Astrocyte (in vitro differentiated cells and primary cell): ENCODE measurements at regions not wholly inside any gene's neighbourhood (a gene's known extent, or its start where the extent isn't known, plus 50 kb on each side); places are given as distances from the start of the nearest gene placed in this dataset.

Experiments
- DNase-seq: peaks from one replicate; pipeline ENCODE4 v3.0.0-alpha.2; 2010; ENCODE audit warnings: low read depth
- FAIRE-seq: peaks from 2 replicates; lab custom pipeline; 2011; peaks lifted over from hg19 to GRCh38; lab: Jason Lieb, UNC
- H2AFZ ChIP-seq: 2 replicates; pipeline ENCODE4 v1.6.0; 2012; ENCODE audit warnings: low read depth, low read length, inconsistent platforms
- H3K27ac ChIP-seq: 2 replicates; pipeline ENCODE4 v1.5.1; 2011; ENCODE audit warnings: low read depth, low read length, inconsistent platforms
- H3K27me3 ChIP-seq: 2 replicates; pipeline ENCODE4 v1.6.0; 2011; ENCODE audit warnings: low read length, inconsistent platforms; ENCODE audit not compliant: insufficient read depth
- H3K36me3 ChIP-seq: 2 replicates; pipeline ENCODE4 v1.5.1; 2011; ENCODE audit warnings: low read length, inconsistent platforms; ENCODE audit not compliant: insufficient read depth
- H3K4me1 ChIP-seq: 2 replicates; pipeline ENCODE4 v1.5.1; 2011; ENCODE audit warnings: low read length, inconsistent platforms; ENCODE audit not compliant: insufficient read depth
- H3K4me2 ChIP-seq: 2 replicates; pipeline ENCODE4 v1.6.0; 2012; ENCODE audit warnings: low read length, inconsistent platforms
- H3K4me3 ChIP-seq: 2 replicates; pipeline ENCODE4 v1.5.1; 2011; ENCODE audit warnings: low read depth, mild to moderate bottlenecking, low read length, inconsistent platforms; ENCODE audit not compliant: insufficient read depth
- H3K79me2 ChIP-seq: 2 replicates; pipeline ENCODE4 v1.6.0; 2012; ENCODE audit warnings: mild to moderate bottlenecking, low read length, inconsistent platforms; ENCODE audit not compliant: insufficient read depth
- H3K9ac ChIP-seq: 2 replicates; pipeline ENCODE4 v1.6.0; 2012; ENCODE audit warnings: mild to moderate bottlenecking, low read length, inconsistent platforms
- H3K9me3 ChIP-seq: 2 replicates; pipeline ENCODE4 v1.5.1; 2012; ENCODE audit warnings: low read depth, mild to moderate bottlenecking, low read length, inconsistent platforms; ENCODE audit not compliant: insufficient read depth
- H4K20me1 ChIP-seq: 2 replicates; pipeline ENCODE4 v1.6.0; 2012; ENCODE audit warnings: low read length, inconsistent platforms; ENCODE audit not compliant: insufficient read depth
- H3K27ac Mint-ChIP-seq: one replicate; pipeline ENCODE4 v1.8.0; 2021; ENCODE audit warnings: mild to moderate bottlenecking, mixed read lengths; ENCODE audit not compliant: unreplicated experiment
- H3K27me3 Mint-ChIP-seq: one replicate; pipeline ENCODE4 v1.8.0; 2021; ENCODE audit warnings: low read depth, mixed read lengths; ENCODE audit not compliant: unreplicated experiment
- H3K36me3 Mint-ChIP-seq: one replicate; pipeline ENCODE4 v1.8.0; 2021; ENCODE audit warnings: low read depth, mixed read lengths; ENCODE audit not compliant: unreplicated experiment
- H3K4me1 Mint-ChIP-seq: one replicate; pipeline ENCODE4 v1.8.0; 2021; ENCODE audit warnings: low read depth, mixed read lengths; ENCODE audit not compliant: unreplicated experiment
- H3K4me3 Mint-ChIP-seq: one replicate; pipeline ENCODE4 v1.8.0; 2021; ENCODE audit warnings: mild to moderate bottlenecking, moderate library complexity, mixed read lengths; ENCODE audit not compliant: unreplicated experiment
- H3K9me3 Mint-ChIP-seq: one replicate; pipeline ENCODE4 v1.8.0; 2021; ENCODE audit warnings: mild to moderate bottlenecking, mixed read lengths; ENCODE audit not compliant: unreplicated experiment
- EZH2 ChIP-seq: IDR thresholded peaks from 2 replicates; pipeline ENCODE4 v1.6.1; 2012; ENCODE audit warnings: mild to moderate bottlenecking, low read length, inconsistent platforms; ENCODE audit not compliant: insufficient read depth
- TF ChIP-seq, protein P1 (sequence below): IDR thresholded peaks from 2 replicates; pipeline ENCODE4 v1.5.1; 2011; ENCODE audit warnings: low read depth, mild to moderate bottlenecking, inconsistent platforms, low read length, moderate library complexity; ENCODE audit not compliant: insufficient read depth

DNA sequence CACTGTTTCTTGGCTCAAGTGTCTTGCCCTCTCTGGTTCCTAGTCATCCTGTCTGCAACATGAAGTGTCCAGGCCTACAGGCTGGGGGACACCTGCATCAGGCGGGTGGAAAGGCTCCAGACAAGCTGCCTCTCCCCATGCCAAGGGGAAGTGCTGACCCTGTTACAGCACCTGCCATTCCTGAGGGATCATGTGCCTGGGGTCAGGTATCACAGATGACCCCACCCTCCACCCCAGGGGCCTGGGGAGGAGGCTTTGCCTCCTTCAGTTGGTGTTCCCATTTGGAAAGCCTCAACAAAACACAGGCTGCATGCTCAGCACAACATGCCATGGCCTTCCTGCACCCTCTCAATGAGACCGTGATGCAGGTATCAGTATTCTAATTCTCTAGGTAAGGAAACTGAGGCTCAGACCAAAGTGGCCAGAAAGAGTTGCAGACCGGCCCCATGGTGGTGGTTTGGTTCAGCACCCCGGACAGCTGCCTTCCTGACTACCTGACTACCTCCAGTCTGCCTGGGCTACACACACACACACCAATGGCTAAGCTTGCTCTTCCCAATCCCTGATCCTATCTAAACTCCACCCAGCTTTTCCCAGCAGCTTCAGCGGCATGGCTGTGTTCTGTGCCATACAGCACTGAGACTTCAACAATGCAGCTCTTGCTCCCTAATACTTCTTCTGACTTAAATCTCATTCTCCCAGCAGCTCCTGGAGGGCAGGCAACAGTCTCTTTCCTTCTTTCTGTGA lies 69.7 kb upstream of the LINGO1 start:
- FAIRE-seq (no peak), DNase-seq (peak; percentile 14)
- Histone ChIP-seq H3K36me3 (no peaks in the 10 kb centered on the region), H4K20me1 (peaks cover 3% of the 10 kb centered on the region), H3K27me3 (no peaks in the 10 kb centered on the region), H3K27ac (no peak overlapping the region), H2AFZ (no peak overlapping the region), H3K4me2 (no peak overlapping the region), H3K4me1 (no peaks in the 10 kb centered on the region), H3K9ac (no peak overlapping the region), H3K9me3 (no peaks in the 10 kb centered on the region), H3K79me2 (no peaks in the 10 kb centered on the region), H3K4me3 (no peak overlapping the region)
- Mint-ChIP-seq H3K4me3 (no peak overlapping the region), H3K9me3 (peaks cover 7% of the 10 kb centered on the region), H3K27me3 (peaks cover 71% of the 10 kb centered on the region), H3K36me3 (no peaks in the 10 kb centered on the region), H3K4me1 (no peaks in the 10 kb centered on the region), H3K27ac (no peak overlapping the region)
- TF ChIP-seq EZH2: no peak
- TF ChIP-seq, protein P1, sequence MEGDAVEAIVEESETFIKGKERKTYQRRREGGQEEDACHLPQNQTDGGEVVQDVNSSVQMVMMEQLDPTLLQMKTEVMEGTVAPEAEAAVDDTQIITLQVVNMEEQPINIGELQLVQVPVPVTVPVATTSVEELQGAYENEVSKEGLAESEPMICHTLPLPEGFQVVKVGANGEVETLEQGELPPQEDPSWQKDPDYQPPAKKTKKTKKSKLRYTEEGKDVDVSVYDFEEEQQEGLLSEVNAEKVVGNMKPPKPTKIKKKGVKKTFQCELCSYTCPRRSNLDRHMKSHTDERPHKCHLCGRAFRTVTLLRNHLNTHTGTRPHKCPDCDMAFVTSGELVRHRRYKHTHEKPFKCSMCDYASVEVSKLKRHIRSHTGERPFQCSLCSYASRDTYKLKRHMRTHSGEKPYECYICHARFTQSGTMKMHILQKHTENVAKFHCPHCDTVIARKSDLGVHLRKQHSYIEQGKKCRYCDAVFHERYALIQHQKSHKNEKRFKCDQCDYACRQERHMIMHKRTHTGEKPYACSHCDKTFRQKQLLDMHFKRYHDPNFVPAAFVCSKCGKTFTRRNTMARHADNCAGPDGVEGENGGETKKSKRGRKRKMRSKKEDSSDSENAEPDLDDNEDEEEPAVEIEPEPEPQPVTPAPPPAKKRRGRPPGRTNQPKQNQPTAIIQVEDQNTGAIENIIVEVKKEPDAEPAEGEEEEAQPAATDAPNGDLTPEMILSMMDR: no peak

DNA sequence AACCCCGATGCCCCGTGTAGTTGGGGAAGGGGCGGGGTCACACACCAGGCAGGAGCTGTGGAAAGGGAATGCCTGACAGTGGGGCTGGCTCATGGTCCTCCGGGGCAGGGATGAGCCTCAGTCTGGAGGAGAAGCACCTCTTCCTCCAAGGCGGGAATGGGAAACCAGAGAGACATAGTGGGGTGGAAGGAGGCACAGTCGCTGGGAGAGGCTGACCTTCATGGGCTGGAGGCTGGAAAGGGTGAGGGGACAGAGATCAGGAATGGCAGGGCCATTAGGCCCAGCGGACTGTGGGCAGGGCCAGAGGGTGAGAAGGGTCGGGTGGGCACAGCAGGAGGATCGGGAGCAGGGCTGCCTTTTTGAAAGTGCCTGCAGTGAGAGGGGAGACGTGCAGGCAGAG lies 65.8 kb upstream of the LINGO1 start:
- Histone ChIP-seq H3K27me3 (peaks cover 9% of the 10 kb centered on the region), H3K4me3 (no peak overlapping the region), H2AFZ (no peak overlapping the region), H3K79me2 (no peaks in the 10 kb centered on the region), H3K9ac (no peak overlapping the region), H3K4me2 (no peak overlapping the region), H4K20me1 (peaks cover 3% of the 10 kb centered on the region), H3K4me1 (no peaks in the 10 kb centered on the region), H3K27ac (no peak overlapping the region), H3K36me3 (no peaks in the 10 kb centered on the region), H3K9me3 (no peaks in the 10 kb centered on the region)
- Mint-ChIP-seq H3K36me3 (no peaks in the 10 kb centered on the region), H3K27ac (no peak overlapping the region), H3K4me1 (no peaks in the 10 kb centered on the region), H3K27me3 (peaks cover 64% of the 10 kb centered on the region), H3K4me3 (no peak overlapping the region), H3K9me3 (no peaks in the 10 kb centered on the region)
- FAIRE-seq: no peak
- no peak for TF ChIP-seq EZH2
- TF ChIP-seq, protein P1: no peak
- DNase-seq: no peak

DNA sequence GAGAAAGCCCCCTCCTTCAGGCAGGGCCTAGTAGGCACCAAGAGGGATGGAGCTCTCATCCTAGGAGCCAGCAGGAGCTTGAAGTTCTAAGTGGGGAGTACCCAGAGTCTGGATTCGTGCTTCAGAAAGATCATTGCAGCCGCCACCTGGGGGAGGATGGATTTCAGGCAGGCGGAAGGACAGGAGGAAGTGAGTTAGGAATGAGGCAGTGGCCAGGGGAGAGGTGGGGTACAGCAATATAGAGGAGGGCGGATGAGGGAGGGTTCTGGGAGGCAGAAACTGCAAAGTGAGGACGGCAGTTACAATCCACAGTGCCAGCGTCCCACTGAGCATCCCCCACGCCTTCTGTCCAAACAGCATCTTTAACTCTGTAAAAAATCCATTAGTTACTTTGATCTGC lies 65.2 kb upstream of the LINGO1 start:
- Histone ChIP-seq H3K4me2 (no peak overlapping the region), H3K36me3 (no peaks in the 10 kb centered on the region), H3K4me1 (no peaks in the 10 kb centered on the region), H3K27ac (no peak overlapping the region), H4K20me1 (peaks cover 3% of the 10 kb centered on the region), H3K9me3 (no peaks in the 10 kb centered on the region), H2AFZ (no peak overlapping the region), H3K79me2 (no peaks in the 10 kb centered on the region), H3K27me3 (peaks cover 11% of the 10 kb centered on the region), H3K9ac (no peak overlapping the region), H3K4me3 (no peak overlapping the region)
- Mint-ChIP-seq H3K4me1 (no peaks in the 10 kb centered on the region), H3K9me3 (no peaks in the 10 kb centered on the region), H3K27ac (no peak overlapping the region), H3K4me3 (no peak overlapping the region), H3K27me3 (peaks cover 66% of the 10 kb centered on the region), H3K36me3 (no peaks in the 10 kb centered on the region)
- TF ChIP-seq EZH2: no peak
- TF ChIP-seq, protein P1: no peak
- FAIRE-seq: no peak
- no peak for DNase-seq
